GM12892 (cell line): ENCODE measurements at regions not wholly inside any gene's neighbourhood (a gene's known extent, or its start where the extent isn't known, plus 50 kb on each side); places are given as distances from the start of the nearest gene placed in this dataset.

Experiments
- DNase-seq: peaks from one replicate; pipeline ENCODE4 v3.0.0; 2011; ENCODE audit not compliant: insufficient read length
- FAIRE-seq: peaks from 2 replicates; lab custom pipeline; 2011; peaks lifted over from hg19 to GRCh38; lab: Jason Lieb, UNC
- POLR2A ChIP-seq: IDR thresholded peaks from 2 replicates; pipeline ENCODE4 v1.6.1; 2011; ENCODE audit warnings: low read depth, low read length, control low read depth
- POLR2AphosphoS5 ChIP-seq: IDR thresholded peaks from 2 replicates; pipeline ENCODE4 v1.6.1; 2011; ENCODE audit warnings: low read depth, low read length, control low read depth
- TAF1 ChIP-seq: IDR thresholded peaks from 2 replicates; pipeline ENCODE4 v1.6.1; 2011; ENCODE audit warnings: low read depth, mild to moderate bottlenecking, control low read depth, low read length, borderline replicate concordance

- DNase-seq (no peak), FAIRE-seq (no peak)
- TF ChIP-seq POLR2A (no peak), TAF1 (no peak), POLR2AphosphoS5 (no peak)
Observed at GRCh38 chr19:29411113-29411581, 114.6 kb upstream of the VSTM2B start.

GRCh38 chr19:29413435-29413834 is 112.4 kb upstream of the VSTM2B start:
- DNase-seq (no peak), FAIRE-seq (no peak)
- TF ChIP-seq POLR2AphosphoS5 = no peak
- TF ChIP-seq POLR2A = no peak
- TF ChIP-seq TAF1 = no peak

DNA sequence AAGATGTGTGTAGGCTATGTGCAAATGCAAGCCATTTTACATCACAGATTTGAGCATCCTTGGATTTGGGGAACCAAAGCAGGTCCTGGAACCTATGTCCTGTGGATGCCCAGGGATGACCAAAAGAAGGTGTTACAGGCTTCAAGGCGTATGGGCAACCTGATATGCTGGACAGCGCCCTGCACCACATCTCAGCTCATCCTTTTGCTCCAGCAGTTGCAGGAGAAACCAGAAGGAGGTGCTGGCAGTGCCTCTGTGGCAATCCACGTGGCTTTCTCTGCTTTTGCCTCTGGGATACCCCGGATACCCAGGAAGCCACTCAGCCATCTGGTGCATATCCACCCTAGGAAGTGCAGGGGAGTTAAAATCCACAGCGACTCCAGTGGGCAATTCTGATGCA is 110.3 kb upstream of the VSTM2B start:
- no peak for DNase-seq
- FAIRE-seq = no peak

GRCh38 chr19:29417048-29417447 is 108.7 kb upstream of the VSTM2B start:
- TF ChIP-seq POLR2AphosphoS5 = no peak
- TF ChIP-seq POLR2A = no peak
- no peak for TF ChIP-seq TAF1
- no peak for DNase-seq
- FAIRE-seq = no peak

More for the DNA sequence above, 110.3 kb upstream of the VSTM2B start:
- no peak for TF ChIP-seq POLR2AphosphoS5
- no peak for TF ChIP-seq TAF1
- no peak for TF ChIP-seq POLR2A

DNA sequence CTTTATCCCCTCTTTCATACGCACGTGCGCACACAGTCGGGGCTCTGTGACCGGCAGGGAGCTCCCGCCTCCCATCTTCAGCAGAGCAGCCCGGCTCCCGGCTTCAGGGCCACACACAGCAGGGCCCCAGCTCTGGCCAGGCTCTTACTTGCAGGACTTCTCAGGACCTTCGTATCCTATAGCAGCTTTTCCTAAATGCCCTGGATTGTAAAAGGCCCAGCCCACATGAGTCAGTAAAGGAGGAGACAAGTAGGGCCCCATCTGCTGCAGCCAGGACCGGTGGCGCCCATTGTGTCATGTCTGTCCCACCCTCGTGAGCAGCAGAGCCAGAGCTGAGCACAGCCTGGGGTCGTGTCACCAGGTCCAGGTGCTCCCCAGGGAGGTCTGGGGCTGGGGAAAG is 107.6 kb upstream of the VSTM2B start:
- no peak for TF ChIP-seq POLR2AphosphoS5
- TF ChIP-seq TAF1 = no peak
- no peak for TF ChIP-seq POLR2A
- FAIRE-seq = no peak
- no peak for DNase-seq

DNA sequence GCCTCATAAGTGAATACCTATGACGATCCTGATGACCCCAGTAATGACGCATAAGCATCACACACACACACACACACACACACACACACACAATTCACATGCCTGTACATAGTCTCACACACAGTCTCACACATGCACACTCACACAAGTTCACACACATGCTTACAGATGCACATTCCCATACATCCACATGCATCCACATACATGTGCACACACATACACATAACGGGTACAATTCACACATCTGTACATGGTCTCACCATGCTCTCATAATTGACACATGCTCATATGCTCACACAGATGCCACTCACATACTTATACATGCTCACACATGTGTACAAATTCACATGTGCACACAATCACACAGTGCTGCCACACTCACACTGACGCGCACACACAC is 105.7 kb upstream of the VSTM2B start:
- TF ChIP-seq POLR2A (no peak), TAF1 (no peak), POLR2AphosphoS5 (no peak)
- FAIRE-seq (no peak), DNase-seq (no peak)

GRCh38 chr19:29420482-29421195 is 105.2 kb upstream of the VSTM2B start:
- DNase-seq = no peak
- FAIRE-seq = no peak
- no peak for TF ChIP-seq POLR2AphosphoS5
- TF ChIP-seq TAF1 = no peak
- TF ChIP-seq POLR2A = no peak

DNA sequence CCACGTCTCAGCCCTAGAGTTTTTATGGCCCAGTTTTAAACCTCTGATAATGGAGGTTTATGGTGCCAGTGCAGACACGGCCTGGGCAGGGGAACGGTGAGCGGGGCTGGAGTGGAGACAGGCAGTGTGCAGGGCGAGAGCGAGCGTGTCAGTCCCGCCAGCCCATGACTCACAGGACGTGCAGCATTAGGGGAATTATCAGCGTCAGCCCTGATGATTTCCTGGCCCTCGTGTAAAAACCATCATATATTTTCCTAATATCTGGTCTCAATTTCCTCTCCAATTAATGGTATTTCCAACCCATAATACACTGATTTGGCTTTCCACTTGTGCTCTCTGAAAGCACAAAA is 104.6 kb upstream of the VSTM2B start:
- no peak for FAIRE-seq
- TF ChIP-seq POLR2A (no peak), POLR2AphosphoS5 (no peak), TAF1 (no peak)
- no peak for DNase-seq

GRCh38 chr19:29422047-29422446 is 103.7 kb upstream of the VSTM2B start:
- FAIRE-seq = no peak
- no peak for DNase-seq
- TF ChIP-seq POLR2A = no peak
- TF ChIP-seq POLR2AphosphoS5 = no peak
- TF ChIP-seq TAF1 = no peak

- no peak for TF ChIP-seq TAF1
- no peak for TF ChIP-seq POLR2AphosphoS5
- no peak for TF ChIP-seq POLR2A
- no peak for DNase-seq
- FAIRE-seq = no peak
Observed at GRCh38 chr19:29422486-29423085, 103.2 kb upstream of the VSTM2B start.

DNA sequence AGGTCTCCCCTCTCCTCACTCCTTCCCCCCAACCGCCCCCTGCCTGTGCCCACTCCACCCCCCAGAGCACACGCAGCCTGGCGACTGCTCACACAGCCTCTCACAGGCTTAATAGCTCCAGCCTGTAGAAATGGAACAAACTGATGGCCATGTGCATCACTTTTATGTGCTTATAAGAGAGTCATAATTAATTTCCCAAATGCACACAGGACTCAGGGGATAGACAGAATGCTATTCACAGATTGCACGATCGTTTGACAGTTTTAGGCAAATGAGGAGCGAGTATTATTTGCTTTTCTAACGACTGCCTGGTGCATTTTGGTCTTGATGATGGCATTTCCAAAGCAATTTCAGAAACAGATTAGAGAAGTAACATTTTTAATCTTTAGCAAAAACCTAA is 97.7 kb upstream of the VSTM2B start:
- no peak for DNase-seq
- no peak for FAIRE-seq

GRCh38 chr19:29429021-29429420 is 96.8 kb upstream of the VSTM2B start:
- TF ChIP-seq POLR2AphosphoS5 (no peak), TAF1 (no peak), POLR2A (no peak)
- DNase-seq = no peak
- no peak for FAIRE-seq

More for the DNA sequence above, 97.7 kb upstream of the VSTM2B start:
- no peak for TF ChIP-seq POLR2A
- no peak for TF ChIP-seq TAF1
- TF ChIP-seq POLR2AphosphoS5 = no peak
